Psoas muscle (tissue), 7 donors: ENCODE measurements at regions not wholly inside any gene's neighbourhood (a gene's known extent, or its start where the extent isn't known, plus 50 kb on each side); places are given as distances from the start of the nearest gene placed in this dataset.

Source experiments
- ATAC-seq, 4 donors: fragments of 200-7000 bp; cut with Tn5 transposase; one replicate each; pipeline ENCODE4 v1.9.1; 2020; ENCODE audit warnings: moderate library complexity in 3 of 4, mild to moderate bottlenecking in 2 of 4
- DNase-seq, 2 donors: peaks; one replicate each; pipeline ENCODE4 v3.0.0-alpha.2; 2020
- H3K27ac ChIP-seq: fragments of 200-600 bp; one replicate; pipeline ENCODE4 v1.8.0; 2022
- H3K27me3 ChIP-seq, 3 donors: fragments of 200-600 bp in 1 of 3; one replicate each; pipeline versions ENCODE4 v1.6.1 to v1.8.0; 2013 to 2022; ENCODE audit warnings: low read length in 2 of 3, mild to moderate bottlenecking in 2 of 3, moderate library complexity in 1 of 3; ENCODE audit not compliant: insufficient read depth in 3 of 3
- H3K36me3 ChIP-seq, 2 donors: fragments of 200-600 bp in 1 of 2; one replicate each; pipeline versions ENCODE4 v1.6.1 to v1.8.0; 2013 to 2022; ENCODE audit warnings: low read depth in 1 of 2, mild to moderate bottlenecking in 1 of 2, moderate library complexity in 1 of 2; ENCODE audit not compliant: insufficient read depth in 1 of 2
- H3K4me1 ChIP-seq: fragments of 200-600 bp; one replicate; pipeline ENCODE4 v1.8.0; 2022
- H3K4me3 ChIP-seq: fragments of 200-600 bp; one replicate; pipeline ENCODE4 v1.8.0; 2022; ENCODE audit warnings: mild to moderate bottlenecking
- H3K9me3 ChIP-seq: fragments of 200-600 bp; one replicate; pipeline ENCODE4 v1.8.0; 2022
- CTCF ChIP-seq: fragments of 200-600 bp; IDR thresholded peaks from one replicate; pipeline ENCODE4 v1.8.0; 2022; ENCODE audit warnings: antibody characterized with exemption
- WGBS, 3 donors: extraction: QIAGEN DNeasy Blood & Tissue Kit; methylation state at CpG; one replicate each; pipeline versions ENCODE4 v1.1.6 to v1.1.7; 2013; 5-methylcytosine and 5-hydroxymethylcytosine counted together
- intact Hi-C, 2 donors: fragments of 100-400 bp; cut with DNase I; formaldehyde crosslinking; loops; one replicate each; pipeline versions ENCODE4 v1.11.0 to v1.14.2; 2022
- donor health status: healthy with polysubstance abuse.
- donor health status: DM: no; HTN: no; CAD: no; lungs with moderate emphysema.
- donor health status: Bipolar disorder and iron deficiency.
- donor health status: healthy.
- donor health status: DM: yes; HTN: yes; CAD: no.
- donor health status: DM: no; HTN: no; CAD: no.
- donor health status: DM: yes; HTN: yes; CAD: no.

GRCh38 chr10:77715536-77715935 is 77.9 kb upstream of the KCNMA1 start:
- H3K27me3 ChIP-seq: peaks cover 0 to 24% (median 0%) of the 10 kb centered on the region in 3 donors
- no peak overlapping the region for H3K27ac ChIP-seq
- no peak for TF ChIP-seq CTCF
- no peak for DNase-seq
- H3K36me3 ChIP-seq: no peaks in the 10 kb centered on the region
- intact Hi-C loops: loop anchor here in 1 of 2 donors (10.0 kb wide), 1 partner anchor 541 kb away; no protein-coding TSS in a partner anchor
- H3K4me1 ChIP-seq: no peaks in the 10 kb centered on the region
- no peak for ATAC-seq
- 90 to 100% (median 94%) methylated on average over 1 of the region's 1 CpG for WGBS, 3 donors
- no peak overlapping the region for H3K4me3 ChIP-seq
- H3K9me3 ChIP-seq: no peaks in the 10 kb centered on the region

GRCh38 chr10:77715088-77715487 is 77.5 kb upstream of the KCNMA1 start:
- no peaks in the 10 kb centered on the region for H3K4me1 ChIP-seq

GRCh38 chr10:77713521-77714280 is 76.1 kb upstream of the KCNMA1 start:
- Histone ChIP-seq H3K27ac (no peak overlapping the region), H3K36me3 (no peaks in the 10 kb centered on the region), H3K9me3 (no peaks in the 10 kb centered on the region), H3K4me3 (no peak overlapping the region), H3K27me3 (peaks cover 0 to 24% (median 0%) of the 10 kb centered on the region in 3 donors), H3K4me1 (no peaks in the 10 kb centered on the region)
- ATAC-seq: no peak
- intact Hi-C loops: loop anchor here (5.0 to 10.0 kb wide), 2 partner anchors 539 to 541 kb away; no protein-coding TSS in a partner anchor
- no peak for TF ChIP-seq CTCF
- 39 to 45% (median 42%) methylated on average over 14 of the region's 14 CpGs for WGBS, 3 donors
- DNase-seq: no peak

More at GRCh38 chr10:77715088-77715487, 77.5 kb upstream of the KCNMA1 start:
- intact Hi-C loops: loop anchor here in 1 of 2 donors (10.0 kb wide), 1 partner anchor 540 kb away; no protein-coding TSS in a partner anchor
- Histone ChIP-seq H3K27me3 (peaks cover 0 to 24% (median 0%) of the 10 kb centered on the region in 3 donors), H3K27ac (no peak overlapping the region), H3K4me3 (no peak overlapping the region), H3K9me3 (no peaks in the 10 kb centered on the region), H3K36me3 (no peaks in the 10 kb centered on the region)
- 69 to 82% (median 78%) methylated on average over 3 of the region's 3 CpGs for WGBS, 3 donors
- no peak for DNase-seq
- no peak for TF ChIP-seq CTCF
- no peak for ATAC-seq

- intact Hi-C loops: loop anchor here (5.0 to 10.0 kb wide), 2 partner anchors 537 to 540 kb away; no protein-coding TSS in a partner anchor
- DNase-seq (no peak), ATAC-seq (no peak)
- TF ChIP-seq CTCF: no peak
- Histone ChIP-seq H3K9me3 (no peaks in the 10 kb centered on the region), H3K36me3 (no peaks in the 10 kb centered on the region), H3K4me1 (no peaks in the 10 kb centered on the region), H3K27me3 (peaks cover 0 to 24% (median 0%) of the 10 kb centered on the region in 3 donors), H3K27ac (no peak overlapping the region), H3K4me3 (no peak overlapping the region)
- 88 to 95% (median 93%) methylated on average over 1 of the region's 1 CpG for WGBS, 3 donors
Measured at GRCh38 chr10:77712207-77712606, 74.6 kb upstream of the KCNMA1 start.
